Stimulated activated CD4-positive, alpha-beta T cell treated with anti-CD3 and anti-CD28 coated beads, Interleukin-1b, Interleukin-23, amount 100 ng/mL, for 48 hours (primary cell): ENCODE measurements at regions not wholly inside any gene's neighbourhood (a gene's known extent, or its start where the extent isn't known, plus 50 kb on each side); places are given as distances from the start of the nearest gene placed in this dataset.
"Not testable (repeated sequence)": the region's sequence is repeated elsewhere in the genome, so short reads cannot be mapped to it uniquely, and the experiment has no call there.

Source experiments
- DNase-seq: peaks from one replicate; pipeline ENCODE4 v3.0.0-alpha.2; 2020

DNA sequence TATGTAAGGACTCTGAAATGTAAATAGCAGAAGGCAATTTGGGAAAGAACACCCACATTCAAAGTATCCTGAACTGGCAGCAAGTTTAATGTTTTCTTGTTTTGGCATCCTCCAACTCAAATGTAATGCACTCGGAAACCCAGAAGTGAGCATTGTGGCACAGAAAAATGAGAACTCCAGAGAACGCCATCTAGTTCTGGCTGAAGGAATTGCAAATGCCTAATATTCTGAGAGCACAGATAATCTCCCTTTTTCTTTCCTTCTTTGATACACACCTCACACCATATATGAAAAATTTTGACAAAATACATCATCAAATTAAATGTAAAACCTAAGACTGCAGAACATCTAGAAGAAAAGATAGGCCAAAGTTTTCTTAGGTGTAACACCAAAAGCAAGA lies 52.1 kb downstream of the PWWP3B start:
- no peak for DNase-seq

DNA sequence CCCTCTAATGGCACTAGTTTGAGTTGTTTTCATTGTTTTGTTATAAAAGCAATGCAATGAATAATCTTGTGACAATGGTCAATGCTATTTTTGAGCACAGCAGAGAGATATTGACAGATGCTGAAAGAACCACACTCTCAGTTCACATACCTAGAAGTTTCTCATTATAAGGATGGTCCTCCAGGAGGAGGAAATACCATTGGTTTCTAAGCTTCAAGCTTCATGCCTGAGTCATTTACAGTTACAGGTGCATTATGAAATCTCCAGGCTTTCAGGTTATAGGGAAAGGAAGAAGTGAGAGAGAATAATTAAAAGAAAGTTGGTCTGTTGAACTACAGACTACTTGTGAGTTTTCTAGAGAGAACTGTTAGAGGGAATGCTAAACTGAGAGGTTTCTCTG lies 75.3 kb downstream of the PWWP3B start:
- DNase-seq, result no peak

DNA sequence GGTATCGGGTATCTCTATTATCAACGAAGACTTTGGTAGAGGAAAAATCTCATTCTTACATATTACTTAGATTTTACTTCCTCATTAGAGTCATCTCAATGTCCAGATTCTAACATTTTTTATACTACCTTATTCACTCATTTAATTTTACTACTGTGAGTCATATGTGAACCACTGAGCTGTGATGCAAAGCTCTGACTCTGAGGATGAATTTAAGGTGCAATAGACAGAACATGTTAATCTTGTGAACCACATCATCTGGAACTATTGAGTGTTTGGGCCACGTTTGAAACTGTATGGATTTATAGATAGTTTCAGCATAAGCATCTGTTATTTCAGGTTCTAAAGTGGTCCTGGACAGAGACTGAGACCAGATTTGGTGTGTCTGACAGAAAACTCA lies 78.4 kb downstream of the PWWP3B start:
- DNase-seq, result no peak

DNA sequence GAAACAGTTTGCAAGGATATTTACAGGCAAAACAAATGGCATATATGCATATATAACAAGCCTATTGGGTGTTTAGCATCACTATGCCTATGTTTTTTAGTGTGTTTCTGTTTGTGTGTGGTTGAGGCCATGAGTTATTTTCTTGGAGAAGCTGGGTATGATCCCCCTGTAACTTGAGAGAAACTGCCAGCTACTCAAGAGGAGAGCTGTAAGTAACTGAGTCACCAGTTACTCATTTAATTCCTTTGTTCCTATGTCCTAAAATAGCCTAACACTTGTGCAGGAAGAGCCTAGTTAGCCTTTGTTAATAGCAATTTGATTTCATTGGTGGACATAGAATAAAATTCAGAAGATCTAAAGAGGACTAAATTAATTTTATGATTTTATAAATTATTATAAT lies 79.1 kb downstream of the PWWP3B start:
- DNase-seq, result no peak

DNA sequence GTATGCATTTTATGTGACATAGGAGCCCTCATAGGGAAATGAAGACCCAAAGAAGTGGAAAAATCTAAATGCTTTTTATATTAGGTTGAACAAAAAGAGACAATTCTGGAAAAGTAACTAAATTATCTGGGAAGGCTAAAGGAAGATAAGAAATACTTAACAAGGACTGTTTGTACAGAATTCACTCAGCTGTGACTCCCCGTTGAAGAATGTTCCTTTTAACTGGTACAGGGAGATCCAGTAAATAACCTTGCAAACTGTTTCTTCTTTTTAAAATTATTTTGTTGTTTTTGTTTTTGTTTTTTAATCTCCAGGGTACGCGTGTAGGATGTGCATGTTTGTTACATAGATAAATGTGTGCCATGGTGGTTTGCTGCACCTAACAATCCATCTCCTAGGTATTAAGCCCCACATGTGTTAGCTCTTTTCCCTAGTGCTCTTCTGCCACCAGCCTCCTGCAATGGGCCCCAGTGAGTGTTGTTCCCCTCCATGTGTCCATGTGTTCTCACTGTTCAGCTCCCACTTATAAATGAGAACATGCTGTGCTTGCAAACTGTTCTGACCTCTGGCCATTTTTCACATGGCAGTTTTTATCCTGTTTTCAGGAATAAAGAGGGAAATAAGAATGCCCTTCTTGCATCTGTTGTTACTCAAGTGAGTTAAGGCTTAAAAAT lies 81.7 kb downstream of the PWWP3B start:
- DNase-seq, result no peak

DNA sequence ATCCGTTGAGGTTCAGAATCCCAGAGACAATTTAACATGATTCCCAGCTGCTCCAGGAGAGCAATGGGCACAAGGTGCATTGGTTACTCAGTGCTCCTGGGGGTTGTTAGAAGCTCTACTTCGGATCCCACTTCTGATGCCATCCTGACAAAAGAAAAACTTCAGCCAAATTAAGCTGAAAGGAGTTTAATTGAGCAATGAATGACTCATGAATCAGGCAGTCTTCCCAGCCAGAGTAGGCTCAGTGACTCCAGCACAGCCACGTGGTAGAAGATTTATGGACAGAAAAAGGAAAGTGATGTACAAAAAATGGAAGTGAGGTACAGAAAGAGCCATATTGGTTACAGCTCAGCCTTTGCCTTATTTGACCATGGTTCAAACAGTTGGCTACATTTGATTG lies 95.7 kb downstream of the PWWP3B start:
- no peak for DNase-seq

DNA sequence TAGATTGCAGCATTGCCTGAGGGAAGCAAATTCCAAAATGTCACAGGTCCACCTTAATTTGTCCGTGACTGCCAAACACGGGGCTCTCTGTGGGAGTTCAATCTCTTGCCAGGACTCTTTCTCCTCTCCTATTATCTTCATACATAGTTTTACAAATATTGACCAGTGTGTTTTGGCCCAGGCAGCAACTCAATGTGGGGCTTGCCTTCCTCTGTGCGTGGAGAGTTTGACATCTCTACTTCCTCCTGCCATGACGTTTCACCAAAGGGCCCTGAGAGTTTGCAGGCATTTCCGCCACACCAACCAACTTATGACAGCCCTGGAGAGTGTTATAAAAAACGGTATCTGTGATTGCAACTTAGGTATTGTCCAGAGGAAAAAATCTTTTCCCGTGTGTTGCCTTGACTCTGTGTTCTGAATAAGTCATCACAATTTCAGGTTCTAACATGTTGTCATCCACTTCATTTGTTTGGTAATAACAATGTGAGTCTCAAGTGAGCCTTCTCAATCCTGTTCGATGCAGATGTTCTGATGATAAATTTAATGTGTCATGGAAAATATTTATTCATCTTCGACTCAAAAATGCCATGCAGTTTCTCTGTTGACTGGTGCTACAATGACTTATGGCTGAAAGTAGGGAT lies 106.0 kb downstream of the PWWP3B start:
- not testable (repeated sequence) for DNase-seq

DNA sequence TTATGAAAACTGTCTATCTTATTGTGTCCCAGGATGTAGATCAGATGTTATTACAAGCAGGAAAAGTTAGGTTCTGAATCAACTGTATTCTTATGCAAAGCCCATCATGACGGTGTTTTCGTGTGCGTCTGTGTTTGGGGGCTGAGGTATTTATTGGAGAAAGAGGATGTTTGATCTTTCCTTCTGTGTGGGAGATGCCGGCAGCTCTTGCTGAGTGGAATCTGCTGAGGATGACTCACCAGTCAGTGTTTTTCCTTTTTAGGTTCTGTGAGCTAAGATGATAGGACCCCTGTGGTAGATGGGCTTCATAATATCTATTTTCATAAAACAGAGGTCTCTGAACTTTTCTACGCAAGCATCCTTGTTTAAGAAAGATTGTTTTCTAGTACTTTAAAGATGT lies 107.1 kb downstream of the PWWP3B start:
- DNase-seq, result not testable (repeated sequence)

DNA sequence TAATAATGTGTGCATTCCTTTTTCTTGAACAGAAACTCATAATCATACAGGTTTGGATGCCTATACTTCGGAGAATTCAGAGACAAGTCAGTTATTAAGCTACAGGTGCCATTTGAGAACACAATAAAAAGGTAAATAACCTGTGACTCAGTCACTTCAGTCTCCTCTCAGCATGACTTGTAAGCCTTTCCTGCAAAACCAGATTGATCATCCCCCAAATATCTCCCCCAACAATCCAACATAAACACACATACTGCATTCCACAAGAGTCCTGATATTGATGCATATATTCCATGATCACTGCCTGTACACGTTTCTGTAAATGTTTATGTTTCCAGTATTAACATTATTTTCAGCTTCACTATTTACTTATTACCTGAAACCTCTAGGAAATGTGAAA lies 110.8 kb downstream of the PWWP3B start:
- no peak for DNase-seq

DNA sequence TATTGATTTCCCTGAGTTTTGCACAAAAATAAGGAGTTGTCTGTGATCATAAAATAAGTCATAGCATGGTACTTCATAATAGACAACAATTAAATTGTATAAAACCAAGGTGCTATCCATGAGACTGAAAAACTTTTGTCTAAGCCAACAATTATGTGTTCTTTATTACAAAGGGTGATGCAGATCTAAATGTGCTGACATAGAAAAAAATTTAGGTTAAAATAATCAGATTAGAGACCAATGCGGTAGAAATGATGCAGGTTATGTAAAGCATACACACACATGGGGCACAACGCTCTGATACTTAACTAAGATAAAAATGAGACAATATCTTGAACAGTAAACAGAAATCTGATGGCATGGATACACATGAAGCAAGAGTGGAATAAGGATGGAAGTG lies 113.3 kb downstream of the PWWP3B start:
- no peak for DNase-seq

DNA sequence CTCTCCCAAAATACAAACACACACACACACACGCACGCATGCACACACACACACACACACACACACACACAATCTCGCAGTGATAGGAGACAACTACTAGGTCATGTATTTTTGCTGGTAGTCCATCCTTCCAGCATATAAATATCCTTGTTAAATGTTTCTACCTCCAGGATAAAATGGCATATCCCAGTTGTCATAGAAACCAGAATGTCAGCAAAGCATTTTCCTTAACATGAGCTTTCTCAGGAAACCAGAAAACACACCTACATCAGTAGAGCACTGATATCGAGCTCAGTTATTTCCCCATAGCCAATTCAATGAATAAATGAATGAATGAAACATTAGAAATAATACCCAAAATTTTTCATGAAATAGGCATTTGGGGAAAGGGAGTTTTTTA lies 115.7 kb downstream of the PWWP3B start:
- DNase-seq, result no peak

DNA sequence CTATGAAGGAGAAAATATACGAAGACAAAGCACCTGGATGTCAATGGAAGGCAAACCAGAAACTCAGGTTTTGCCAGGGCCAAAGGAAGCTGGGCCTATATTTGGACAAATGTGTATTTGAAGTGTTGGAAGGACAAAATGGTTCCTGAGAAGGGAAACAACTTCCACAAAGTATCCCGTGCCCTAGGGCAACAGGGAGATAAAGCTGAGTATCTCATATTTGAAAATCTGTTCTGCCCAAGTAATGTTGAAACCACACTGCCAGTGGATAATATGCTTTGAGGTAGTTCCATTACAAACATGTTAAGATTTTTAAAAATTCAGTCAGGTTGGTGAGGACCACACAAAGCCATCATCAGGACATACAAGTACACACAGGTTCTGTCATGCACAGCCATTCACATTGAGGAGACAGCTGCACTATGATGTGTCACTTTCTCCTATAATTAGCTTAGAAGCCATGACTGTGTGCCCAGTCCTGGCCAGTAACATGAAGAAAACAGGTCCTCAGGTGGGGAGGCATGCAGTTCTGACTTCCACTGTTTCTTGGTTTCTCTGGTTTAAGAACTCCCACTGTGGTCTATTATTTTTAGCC lies 116.4 kb downstream of the PWWP3B start:
- DNase-seq, result no peak

DNA sequence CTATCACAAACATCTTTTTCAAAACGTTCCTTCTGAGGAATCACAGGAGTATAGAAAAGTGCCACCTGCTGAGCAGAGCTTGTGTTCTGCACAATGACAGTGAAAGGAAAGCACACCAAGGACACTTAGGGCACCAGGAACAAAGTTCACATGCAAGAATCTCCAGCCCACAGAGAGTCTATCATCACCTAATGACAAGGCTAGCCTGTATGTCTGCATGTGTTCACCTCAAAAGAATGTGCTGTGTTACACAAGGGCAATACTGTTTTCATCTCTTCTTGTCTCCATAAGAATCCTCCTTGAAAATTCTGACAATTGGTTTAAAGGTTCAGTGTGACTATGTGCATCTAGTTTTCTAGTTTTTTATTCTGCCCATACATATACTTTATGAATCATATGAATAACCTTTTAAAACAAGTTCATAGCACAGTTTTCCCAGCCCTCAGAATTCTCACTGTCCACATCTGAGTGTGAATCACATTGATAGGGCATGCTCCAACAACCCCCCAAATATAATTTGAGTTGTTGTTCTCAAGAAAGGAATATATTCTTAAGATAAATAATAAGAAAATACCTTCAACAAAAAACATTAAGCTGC lies 118.0 kb downstream of the PWWP3B start:
- no peak for DNase-seq

DNA sequence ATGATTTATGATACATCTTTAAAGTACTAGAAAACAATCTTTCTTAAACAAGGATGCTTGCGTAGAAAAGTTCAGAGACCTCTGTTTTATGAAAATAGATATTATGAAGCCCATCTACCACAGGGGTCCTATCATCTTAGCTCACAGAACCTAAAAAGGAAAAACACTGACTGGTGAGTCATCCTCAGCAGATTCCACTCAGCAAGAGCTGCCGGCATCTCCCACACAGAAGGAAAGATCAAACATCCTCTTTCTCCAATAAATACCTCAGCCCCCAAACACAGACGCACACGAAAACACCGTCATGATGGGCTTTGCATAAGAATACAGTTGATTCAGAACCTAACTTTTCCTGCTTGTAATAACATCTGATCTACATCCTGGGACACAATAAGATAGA lies 122.7 kb downstream of the PWWP3B start:
- not testable (repeated sequence) for DNase-seq

DNA sequence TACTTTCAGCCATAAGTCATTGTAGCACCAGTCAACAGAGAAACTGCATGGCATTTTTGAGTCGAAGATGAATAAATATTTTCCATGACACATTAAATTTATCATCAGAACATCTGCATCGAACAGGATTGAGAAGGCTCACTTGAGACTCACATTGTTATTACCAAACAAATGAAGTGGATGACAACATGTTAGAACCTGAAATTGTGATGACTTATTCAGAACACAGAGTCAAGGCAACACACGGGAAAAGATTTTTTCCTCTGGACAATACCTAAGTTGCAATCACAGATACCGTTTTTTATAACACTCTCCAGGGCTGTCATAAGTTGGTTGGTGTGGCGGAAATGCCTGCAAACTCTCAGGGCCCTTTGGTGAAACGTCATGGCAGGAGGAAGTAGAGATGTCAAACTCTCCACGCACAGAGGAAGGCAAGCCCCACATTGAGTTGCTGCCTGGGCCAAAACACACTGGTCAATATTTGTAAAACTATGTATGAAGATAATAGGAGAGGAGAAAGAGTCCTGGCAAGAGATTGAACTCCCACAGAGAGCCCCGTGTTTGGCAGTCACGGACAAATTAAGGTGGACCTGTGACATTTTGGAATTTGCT lies 123.8 kb downstream of the PWWP3B start:
- DNase-seq, result not testable (repeated sequence)

DNA sequence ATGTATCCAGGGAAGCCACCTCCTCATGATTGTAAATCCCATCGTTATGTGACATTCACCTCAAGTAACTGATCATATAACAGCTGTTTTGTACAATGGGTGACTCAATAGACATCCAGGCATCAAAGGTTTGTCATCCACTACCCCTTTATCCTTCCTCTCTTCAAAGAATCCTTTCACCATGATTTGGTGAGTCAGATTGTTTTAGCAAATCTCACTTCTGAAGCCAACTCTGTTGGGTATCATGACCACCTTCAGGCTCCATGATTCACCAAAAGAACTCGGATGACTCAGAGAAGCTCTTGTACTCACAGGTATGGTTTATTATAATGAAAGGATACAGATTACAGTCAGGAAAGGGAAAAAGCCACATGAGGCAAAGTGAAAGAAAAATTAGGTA lies 132.1 kb downstream of the PWWP3B start:
- no peak for DNase-seq

DNA sequence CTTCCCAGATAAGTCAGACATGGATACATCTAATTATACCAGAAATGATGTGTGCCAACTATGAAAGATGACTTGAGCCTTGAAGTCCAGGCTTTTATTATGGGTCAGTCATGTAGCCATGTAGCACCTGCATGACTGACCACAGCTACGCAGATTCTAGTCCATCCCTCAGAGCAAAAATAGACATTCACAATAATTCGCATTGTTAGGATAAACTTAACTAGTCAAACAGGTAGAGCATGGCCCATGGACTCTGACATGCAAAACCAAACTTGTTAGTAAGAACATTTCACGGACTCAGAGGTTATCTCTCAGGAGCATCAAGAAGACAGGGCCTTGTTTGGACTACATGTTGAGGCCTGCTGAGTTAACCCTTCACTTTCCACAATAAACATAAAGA lies 132.6 kb downstream of the PWWP3B start:
- DNase-seq, result no peak

DNA sequence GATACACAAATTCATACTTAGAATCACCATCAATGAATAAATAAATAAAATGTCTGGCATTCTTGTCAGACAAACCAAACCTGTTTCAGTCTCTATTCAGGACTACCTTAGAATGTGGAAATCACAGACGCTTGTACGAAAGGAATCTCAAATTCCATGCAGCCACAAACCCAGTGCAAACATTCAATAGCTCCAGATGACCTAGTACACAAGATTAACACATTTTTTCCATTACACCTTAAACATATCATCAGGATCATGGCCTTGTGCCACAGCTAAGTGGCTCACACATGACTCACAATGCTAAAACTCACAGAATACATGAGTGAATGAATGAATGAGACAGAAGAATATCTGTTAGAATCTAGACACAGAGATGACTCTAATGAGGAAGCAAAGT lies 134.2 kb downstream of the PWWP3B start:
- DNase-seq, result no peak

DNA sequence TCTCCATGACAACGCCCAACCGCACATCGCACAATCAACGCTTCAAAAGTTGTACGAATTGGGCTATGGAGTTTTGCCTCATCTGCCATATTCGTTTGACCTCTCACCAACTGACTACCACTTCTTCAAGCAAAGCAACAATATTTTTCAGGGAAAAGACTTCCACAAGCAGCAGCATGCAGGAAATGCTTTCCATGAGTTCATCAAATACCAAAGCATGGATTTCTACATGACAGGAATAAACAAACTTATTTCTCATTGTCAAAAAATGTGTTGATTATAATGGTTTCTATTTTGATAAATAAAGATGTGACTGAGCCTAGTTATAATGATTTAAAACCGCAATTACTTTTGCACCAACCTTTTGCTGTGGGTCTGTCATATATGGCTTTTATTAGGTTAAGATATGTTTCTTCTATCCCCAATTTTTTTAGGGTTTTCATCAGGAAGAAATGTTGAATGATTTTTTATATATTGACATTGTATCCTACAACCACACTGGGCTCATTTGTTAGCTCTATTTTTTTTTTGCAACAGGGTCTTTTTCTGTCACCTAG lies 138.4 kb downstream of the PWWP3B start:
- no peak for DNase-seq

DNA sequence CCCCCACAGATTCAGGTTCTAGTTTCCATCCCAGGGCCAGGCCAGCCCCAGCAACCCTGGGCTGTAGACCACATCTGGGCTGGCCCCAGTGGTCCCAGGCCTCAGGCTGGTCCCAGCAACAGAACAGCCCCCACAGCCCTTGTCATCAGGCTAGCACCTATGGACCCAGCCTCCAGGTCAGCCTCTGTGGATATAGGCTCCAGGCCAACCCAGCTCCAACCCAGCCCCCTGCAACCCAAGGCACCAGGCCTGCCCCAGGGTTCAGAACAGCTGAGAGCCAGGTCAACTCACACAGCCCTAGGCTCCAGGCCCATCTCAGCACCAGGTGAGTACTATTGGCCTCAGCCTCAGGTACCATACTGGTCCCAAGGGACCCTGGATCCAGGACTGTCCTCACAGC lies 155.3 kb downstream of the PWWP3B start:
- no peak for DNase-seq

DNA sequence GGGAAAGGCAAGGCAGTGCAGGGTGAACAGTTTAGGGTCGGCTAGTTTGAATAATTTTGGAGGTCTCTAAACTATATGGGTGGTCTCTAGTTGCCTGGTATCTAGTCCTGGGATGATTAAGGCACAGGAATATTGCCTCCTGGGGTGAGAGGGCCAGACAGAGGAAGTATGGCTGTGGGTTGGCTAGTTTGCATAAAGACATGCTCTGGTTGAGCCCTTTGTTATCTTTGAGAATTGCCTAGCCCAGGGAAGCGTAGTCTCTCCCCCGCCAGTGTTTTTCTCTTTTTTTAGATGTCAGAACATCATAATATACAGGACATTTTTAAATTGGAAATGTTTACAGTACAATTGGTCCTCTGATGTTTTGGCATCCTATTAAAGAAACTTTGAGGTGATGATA lies 163.5 kb downstream of the PWWP3B start:
- DNase-seq, result no peak

DNA sequence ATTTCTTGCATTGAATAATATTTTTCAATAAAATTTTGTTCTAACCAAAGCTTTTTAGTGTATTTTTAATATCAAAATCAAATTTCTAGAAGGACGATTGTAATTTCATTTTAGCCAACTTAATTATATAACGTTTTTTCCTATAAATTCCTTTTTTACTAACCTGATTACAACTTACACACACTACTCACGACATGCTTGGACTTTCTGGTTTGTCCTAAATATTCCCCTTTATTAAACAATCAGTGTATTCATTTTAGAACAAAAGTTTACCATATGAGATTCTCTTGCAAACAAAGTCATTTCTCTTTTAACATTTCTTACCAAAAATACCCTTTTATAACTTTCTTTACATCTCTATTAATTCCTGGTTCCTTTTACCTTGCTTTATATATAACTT lies 173.7 kb downstream of the PWWP3B start:
- DNase-seq, result no peak

DNA sequence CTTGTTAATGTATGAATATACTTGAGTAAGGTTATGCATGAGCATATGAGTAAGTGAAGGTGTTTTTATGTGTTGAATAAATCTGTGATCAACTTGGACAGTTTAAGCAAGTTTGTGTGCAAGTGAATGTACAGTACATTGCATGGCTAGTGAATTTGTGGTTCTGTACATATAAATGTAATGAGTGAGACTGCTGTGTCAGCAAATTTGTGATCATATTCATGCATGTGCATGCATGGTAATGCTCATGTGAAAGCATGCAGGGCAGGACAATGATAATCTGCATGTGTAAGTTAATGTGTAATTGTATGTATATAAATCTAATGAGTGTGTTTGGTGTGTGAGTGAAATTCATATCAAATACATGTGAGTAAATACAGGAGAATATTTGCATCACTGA lies 188.5 kb downstream of the PWWP3B start:
- no peak for DNase-seq

DNA sequence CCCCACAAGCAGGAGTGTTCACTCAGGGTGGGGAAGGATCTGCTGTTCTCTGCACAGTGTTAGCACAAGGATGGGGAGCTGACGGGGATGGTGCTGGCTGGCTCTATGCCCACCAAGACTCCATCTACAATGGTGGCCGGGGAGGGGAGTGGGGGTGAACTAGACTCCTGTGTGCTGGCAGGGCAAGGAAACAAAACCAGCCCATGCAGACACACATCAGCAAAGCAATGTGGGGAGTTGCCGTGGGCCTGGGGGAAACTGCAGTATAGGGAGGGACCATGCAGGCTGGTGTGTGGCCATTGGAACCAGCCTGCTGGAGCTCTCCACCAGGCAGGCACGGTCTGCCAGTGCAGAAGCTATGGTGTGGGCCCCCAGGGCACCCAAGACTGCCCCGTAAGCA lies 195.1 kb downstream of the PWWP3B start:
- DNase-seq, result no peak
